ENCODE measurements at regions not wholly inside any gene's neighbourhood (a gene's known extent, or its start where the extent isn't known, plus 50 kb on each side); places are given as distances from the start of the nearest gene placed in this dataset.

- DNase-seq (ENCODE audit: low read depth) = no peak
- TF ChIP-seq CTCF (conservative IDR thresholded peaks at IDR 0.05; ENCODE audit: control insufficient read depth, insufficient read depth, low read depth, low read length) = no peak
Observed at GRCh38 chr14:97023871-97024270, 226.7 kb downstream of the VRK1 start.

GRCh38 chr14:97024300-97024699 lies 227.1 kb downstream of the VRK1 start:
- DNase-seq (ENCODE audit: low read depth) = no peak
- no peak overlapping the region for H3K4me3 ChIP-seq (ENCODE audit: control insufficient read depth, low read depth, low read length)
- TF ChIP-seq CTCF (conservative IDR thresholded peaks at IDR 0.05; ENCODE audit: control insufficient read depth, insufficient read depth, low read depth, low read length) = no peak

More at GRCh38 chr14:97023871-97024270, 226.7 kb downstream of the VRK1 start:
- H3K4me3 ChIP-seq (ENCODE audit: control insufficient read depth, low read depth, low read length) = no peak overlapping the region

GRCh38 chr14:97025722-97026121 lies 228.5 kb downstream of the VRK1 start:
- H3K4me3 ChIP-seq (ENCODE audit: control insufficient read depth, low read depth, low read length) = no peak overlapping the region
- DNase-seq (ENCODE audit: low read depth) = no peak
- TF ChIP-seq CTCF (conservative IDR thresholded peaks at IDR 0.05; ENCODE audit: control insufficient read depth, insufficient read depth, low read depth, low read length) = no peak

GRCh38 chr14:97027256-97027999 lies 230.2 kb downstream of the VRK1 start:
- DNase-seq (ENCODE audit: low read depth) = no peak
- no peak for TF ChIP-seq CTCF (conservative IDR thresholded peaks at IDR 0.05; ENCODE audit: control insufficient read depth, insufficient read depth, low read depth, low read length)
- H3K4me3 ChIP-seq (ENCODE audit: control insufficient read depth, low read depth, low read length) = no peak overlapping the region

GRCh38 chr14:97028382-97028781 lies 231.2 kb downstream of the VRK1 start:
- no peak overlapping the region for H3K4me3 ChIP-seq (ENCODE audit: control insufficient read depth, low read depth, low read length)
- TF ChIP-seq CTCF (conservative IDR thresholded peaks at IDR 0.05; ENCODE audit: control insufficient read depth, insufficient read depth, low read depth, low read length) = no peak
- DNase-seq (ENCODE audit: low read depth) = no peak

GRCh38 chr14:97029800-97030199 lies 232.6 kb downstream of the VRK1 start:
- no peak overlapping the region for H3K4me3 ChIP-seq (ENCODE audit: control insufficient read depth, low read depth, low read length)
- no peak for DNase-seq (ENCODE audit: low read depth)
- no peak for TF ChIP-seq CTCF (conservative IDR thresholded peaks at IDR 0.05; ENCODE audit: control insufficient read depth, insufficient read depth, low read depth, low read length)

All from fibroblast of mammary gland (primary cell).